Esophagus muscularis mucosa (tissue), 4 donors: ENCODE measurements at regions not wholly inside any gene's neighbourhood (a gene's known extent, or its start where the extent isn't known, plus 50 kb on each side); places are given as distances from the start of the nearest gene placed in this dataset.

ENCODE experiments used
- DNase-seq: peaks from one replicate; pipeline ENCODE4 v3.0.0-alpha.2; 2017; ENCODE audit errors: extremely low spot score
- H3K27ac ChIP-seq, 4 donors: fragments of 200-600 bp; sonication (generic); replicated peaks in 1 of 4; 1 replicate in 3 of 4; 2 replicates in 1 of 4; pipeline ENCODE4 v1.5.1; 2016 to 2019; ENCODE audit warnings: mild to moderate bottlenecking in 1 of 4
- H3K27me3 ChIP-seq, 4 donors: fragments of 200-600 bp; sonication (generic); one replicate each; pipeline versions ENCODE4 v1.5.1 to v1.6.0; 2016 to 2019
- H3K36me3 ChIP-seq, 4 donors: fragments of 200-600 bp; sonication (generic); one replicate each; pipeline ENCODE4 v1.5.1; 2016 to 2019
- H3K4me1 ChIP-seq, 4 donors: fragments of 200-600 bp; sonication (generic); one replicate each; pipeline ENCODE4 v1.5.1; 2016 to 2019
- H3K4me3 ChIP-seq, 4 donors: fragments of 200-600 bp; sonication (generic); 1 replicate in 2 of 4; 2 replicates in 2 of 4; pipeline ENCODE4 v1.5.1; 2016 to 2019; ENCODE audit warnings: mild to moderate bottlenecking in 4 of 4, moderate library complexity in 1 of 4
- H3K9me3 ChIP-seq, 4 donors: fragments of 200-600 bp; sonication (generic); 1 replicate in 3 of 4; 2 replicates in 1 of 4; pipeline ENCODE4 v1.5.1; 2016 to 2019
- CTCF ChIP-seq, 3 experiments: fragments of 200-600 bp in 2 of 3; fragments of 450-650 bp in 1 of 3; sonication (generic) in 2 of 3; IDR thresholded peaks; one replicate each; pipeline ENCODE4 v1.5.1; 2017 to 2019; ENCODE audit warnings: antibody characterized with exemption in 3 of 3, mild to moderate bottlenecking in 2 of 3, moderate library complexity in 1 of 3
- EP300 ChIP-seq: sonication (generic); formaldehyde crosslinking; IDR thresholded peaks from one replicate; pipeline ENCODE4 v1.6.1; 2017; ENCODE audit warnings: antibody characterized with exemption
- POLR2A ChIP-seq: fragments of 450-650 bp; IDR thresholded peaks from one replicate; pipeline ENCODE4 v1.6.1; 2017; ENCODE audit warnings: antibody characterized with exemption, moderate library complexity, mild to moderate bottlenecking, low read depth
- POLR2AphosphoS5 ChIP-seq, 2 donors: sonication (generic); formaldehyde crosslinking; IDR thresholded peaks; one replicate each; pipeline ENCODE4 v1.6.1; 2017; ENCODE audit warnings: antibody characterized with exemption in 2 of 2
- WGBS: methylation state at CpG from one replicate; pipeline ENCODE4 v1.1.5; 2018; 5-methylcytosine and 5-hydroxymethylcytosine counted together
- intact Hi-C: fragments of 100-400 bp; cut with DNase I; formaldehyde crosslinking; loops from one replicate; pipeline ENCODE4 v1.15.1; 2023

GRCh38 chr2:65550246-65550645, 117.8 kb upstream of the SPRED2 start:
- TF ChIP-seq POLR2A: no peak
- TF ChIP-seq POLR2AphosphoS5 (IDR thresholded peaks at IDR 0.05): no peak
- no peak for TF ChIP-seq EP300
- TF ChIP-seq CTCF (IDR thresholded peaks at IDR 0.05): no peak
- H3K36me3 ChIP-seq: no peaks in the 10 kb centered on the region
- H3K4me3 ChIP-seq: no peak overlapping the region
- no peak overlapping the region for H3K27ac ChIP-seq
- H3K27me3 ChIP-seq: no peaks in the 10 kb centered on the region
- DNase-seq: no peak
- intact Hi-C loops: loop anchor here (5.0 to 10.0 kb wide), 3 partner anchors 115 to 283 kb away; partner anchors contain the start of gene SPRED2
- peaks cover 6 to 12% (median 8%) of the 10 kb centered on the region in 4 donors for H3K4me1 ChIP-seq
- WGBS: 69% methylated on average over 7 of the region's 7 CpGs
- H3K9me3 ChIP-seq: no peaks in the 10 kb centered on the region

GRCh38 chr2:65549631-65550030, 117.2 kb upstream of the SPRED2 start:
- no peak overlapping the region for H3K4me3 ChIP-seq
- peaks cover 6 to 12% (median 8%) of the 10 kb centered on the region in 4 donors for H3K4me1 ChIP-seq
- H3K9me3 ChIP-seq: no peaks in the 10 kb centered on the region
- H3K27me3 ChIP-seq: no peaks in the 10 kb centered on the region
- TF ChIP-seq EP300: no peak
- no peak for TF ChIP-seq POLR2AphosphoS5 (IDR thresholded peaks at IDR 0.05)
- H3K36me3 ChIP-seq: no peaks in the 10 kb centered on the region
- H3K27ac ChIP-seq: no peak overlapping the region
- DNase-seq: no peak
- intact Hi-C loops: loop anchor here (5.0 to 10.0 kb wide), 3 partner anchors 115 to 282 kb away; partner anchors contain the start of gene SPRED2
- WGBS: 97% methylated on average over 4 of the region's 4 CpGs

GRCh38 chr2:65549257-65549627, 116.8 kb upstream of the SPRED2 start:
- Histone ChIP-seq H3K27me3 (no peaks in the 10 kb centered on the region), H3K9me3 (no peaks in the 10 kb centered on the region), H3K4me3 (no peak overlapping the region), H3K27ac (no peak overlapping the region), H3K36me3 (no peaks in the 10 kb centered on the region), H3K4me1 (peaks cover 6 to 12% (median 8%) of the 10 kb centered on the region in 4 donors)
- WGBS: 97% methylated on average over 3 of the region's 3 CpGs
- no peak for DNase-seq
- intact Hi-C loops: no loop called here
- TF ChIP-seq CTCF (IDR thresholded peaks at IDR 0.05) (no peak), POLR2AphosphoS5 (IDR thresholded peaks at IDR 0.05) (no peak), POLR2A (no peak), EP300 (no peak)

GRCh38 chr2:65548576-65549256, 116.3 kb upstream of the SPRED2 start:
- Histone ChIP-seq H3K4me3 (no peak overlapping the region), H3K4me1 (peaks cover 6 to 12% (median 8%) of the 10 kb centered on the region in 4 donors), H3K27me3 (no peaks in the 10 kb centered on the region), H3K36me3 (no peaks in the 10 kb centered on the region), H3K9me3 (no peaks in the 10 kb centered on the region), H3K27ac (no peak overlapping the region)
- intact Hi-C loops: no loop called here
- WGBS: 88% methylated on average over 4 of the region's 7 CpGs
- TF ChIP-seq EP300 (no peak), CTCF (IDR thresholded peaks at IDR 0.05) (no peak), POLR2AphosphoS5 (IDR thresholded peaks at IDR 0.05) (no peak), POLR2A (no peak)
- no peak for DNase-seq

- Histone ChIP-seq H3K4me1 (peaks cover under 1 to 12% (median 4%) of the 10 kb centered on the region in 4 donors), H3K4me3 (no peak overlapping the region), H3K27me3 (no peaks in the 10 kb centered on the region), H3K9me3 (no peaks in the 10 kb centered on the region), H3K27ac (no peak overlapping the region), H3K36me3 (no peaks in the 10 kb centered on the region)
- WGBS: 85% methylated on average over 4 of the region's 4 CpGs
- TF ChIP-seq CTCF (IDR thresholded peaks at IDR 0.05): no peak
- no peak for TF ChIP-seq POLR2AphosphoS5 (IDR thresholded peaks at IDR 0.05)
- no peak for TF ChIP-seq POLR2A
- no peak for TF ChIP-seq EP300
- intact Hi-C loops: no loop called here
- no peak for DNase-seq
These were observed 115.7 kb upstream of the SPRED2 start for GRCh38 chr2:65548064-65548463.
